ENCODE measurements at regions not wholly inside any gene's neighbourhood (a gene's known extent, or its start where the extent isn't known, plus 50 kb on each side); places are given as distances from the start of the nearest gene placed in this dataset.

- no peak for TF ChIP-seq POLR2AphosphoS5 (IDR thresholded peaks at IDR 0.05; ENCODE audit: low read depth, low read length)
- TF ChIP-seq POLR2A (IDR thresholded peaks at IDR 0.05; ENCODE audit: low read depth, low read length) = no peak
- TF ChIP-seq TAF1 (IDR thresholded peaks at IDR 0.05; ENCODE audit: low read depth, low read length) = no peak
- TF ChIP-seq PAX5 (IDR thresholded peaks at IDR 0.05; ENCODE audit: insufficient read depth, low read length, severe bottlenecking) = no peak
- no peak for TF ChIP-seq SPI1 (IDR thresholded peaks at IDR 0.05; ENCODE audit: low read depth, low read length)
Measured at GRCh38 chr10:123318516-123318915, 164.3 kb downstream of the BUB3 start.
